Mesendoderm (in vitro differentiated cells): ENCODE measurements at regions not wholly inside any gene's neighbourhood (a gene's known extent, or its start where the extent isn't known, plus 50 kb on each side); places are given as distances from the start of the nearest gene placed in this dataset.

Experiments
- DNase-seq: peaks from one replicate; pipeline ENCODE4 v3.0.0; 2013
- H2AK5ac ChIP-seq: 2 replicates; pipeline ENCODE4 v1.6.1; 2013; ENCODE audit warnings: low read length, inconsistent platforms
- H2BK120ac ChIP-seq: 2 replicates; pipeline ENCODE4 v1.6.1; 2013; ENCODE audit warnings: low read depth, mild to moderate bottlenecking, low read length, moderate library complexity, mixed read lengths
- H2BK15ac ChIP-seq: replicated peaks from 2 replicates; pipeline ENCODE4 v1.6.1; 2013; ENCODE audit warnings: low read depth, mild to moderate bottlenecking, moderate library complexity
- H2BK5ac ChIP-seq: 2 replicates; pipeline ENCODE4 v1.6.1; 2013; ENCODE audit warnings: low read length, inconsistent platforms
- H3K18ac ChIP-seq: 2 replicates; pipeline ENCODE4 v1.6.1; 2013; ENCODE audit warnings: mild to moderate bottlenecking, low read length, mixed read lengths
- H3K23ac ChIP-seq: one replicate; pipeline ENCODE4 v1.6.1; 2013; ENCODE audit warnings: low read length
- H3K27ac ChIP-seq: 2 replicates; pipeline ENCODE4 v1.5.1; 2013; ENCODE audit warnings: low read depth, mild to moderate bottlenecking, inconsistent platforms, low read length, moderate library complexity
- H3K27me3 ChIP-seq: 2 replicates; pipeline ENCODE4 v1.6.1; 2013; ENCODE audit warnings: low read length, control low read depth, mild to moderate bottlenecking, inconsistent platforms; ENCODE audit not compliant: insufficient read depth, poor library complexity
- H3K36me3 ChIP-seq: 2 replicates; pipeline ENCODE4 v1.6.1; 2013; ENCODE audit warnings: low read length, inconsistent platforms; ENCODE audit not compliant: control insufficient read depth, insufficient read depth
- H3K4ac ChIP-seq: one replicate; pipeline ENCODE4 v1.6.1; 2013; ENCODE audit warnings: low read depth, mild to moderate bottlenecking, low read length, moderate library complexity
- H3K4me1 ChIP-seq: 2 replicates; pipeline ENCODE4 v1.6.1; 2013; ENCODE audit warnings: low read depth, low read length, inconsistent platforms; ENCODE audit not compliant: control insufficient read depth
- H3K4me2 ChIP-seq: 2 replicates; pipeline ENCODE4 v1.6.1; 2013; ENCODE audit warnings: low read length
- H3K4me3 ChIP-seq: 2 replicates; pipeline ENCODE4 v1.5.1; 2013; ENCODE audit warnings: mild to moderate bottlenecking, low read length
- H3K56ac ChIP-seq: one replicate; pipeline ENCODE4 v1.6.1; 2013; ENCODE audit warnings: low read length
- H3K79me1 ChIP-seq: 2 replicates; pipeline ENCODE4 v1.6.1; 2013; ENCODE audit warnings: low read length, inconsistent platforms
- H3K79me2 ChIP-seq: 2 replicates; pipeline ENCODE4 v1.6.1; 2013; ENCODE audit warnings: mild to moderate bottlenecking, low read length; ENCODE audit not compliant: control insufficient read depth, insufficient read depth
- H3K9ac ChIP-seq: 2 replicates; pipeline ENCODE4 v1.6.1; 2013; ENCODE audit warnings: low read length, inconsistent platforms
- H4K5ac ChIP-seq: one replicate; pipeline ENCODE4 v1.6.1; 2013; ENCODE audit warnings: low read length
- H4K8ac ChIP-seq: one replicate; pipeline ENCODE4 v1.6.1; 2013; ENCODE audit warnings: low read depth, mild to moderate bottlenecking, control low read depth, low read length, moderate library complexity
- WGBS: extraction: QIAGEN DNeasy Blood & Tissue Kit; methylation state at CpG from one replicate; pipeline ENCODE4 v1.1.7; 2013; ENCODE audit warnings: low lambda C conversion rate, missing lambda C conversion rate; ENCODE audit not compliant: insufficient coverage; ENCODE audit errors: extremely low coverage; 5-methylcytosine and 5-hydroxymethylcytosine counted together

DNA sequence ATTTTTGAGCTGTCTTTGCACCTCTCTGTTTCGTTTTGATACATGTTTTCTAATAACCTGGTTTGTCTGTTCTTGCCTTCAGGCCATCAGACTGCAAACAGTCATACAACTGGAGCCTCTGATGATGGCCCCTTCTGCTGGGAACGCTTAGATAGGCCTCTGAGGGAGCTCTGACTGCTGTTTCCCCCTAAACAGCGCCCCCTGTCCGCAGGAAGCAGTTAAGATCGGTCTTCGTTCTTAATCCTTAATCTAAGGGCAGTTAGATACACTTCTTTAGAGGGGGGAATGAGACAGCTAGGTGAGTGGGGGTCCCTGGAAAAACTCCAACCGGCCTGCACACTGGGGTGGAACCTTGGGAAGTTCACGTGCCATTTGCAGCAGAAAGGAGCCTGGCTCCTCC lies 1338.8 kb upstream of the SEL1L start:
- peak; percentile 68 for DNase-seq
- no peaks in the 10 kb centered on the region for H3K79me1 ChIP-seq

DNA sequence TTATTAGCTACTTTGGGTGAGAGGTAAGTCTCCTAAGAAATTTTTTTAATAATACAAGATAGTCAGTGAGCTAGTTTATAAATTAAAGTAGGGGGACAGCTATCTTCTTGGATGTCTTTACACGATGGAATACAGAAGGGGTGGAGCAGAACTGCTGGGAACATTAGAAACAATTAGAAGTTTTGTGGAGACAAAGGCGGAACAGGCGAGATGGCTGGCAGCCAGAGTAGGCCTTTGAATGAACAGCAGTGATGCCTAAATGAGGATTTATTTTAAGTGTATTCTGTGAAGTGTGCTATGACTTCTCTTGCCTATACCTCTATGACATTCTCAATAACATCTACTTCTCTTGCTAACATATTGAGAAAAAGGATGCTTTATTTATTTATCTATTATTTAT lies 1345.3 kb upstream of the SEL1L start:
- H3K27ac ChIP-seq: no peak overlapping the region
- no peak overlapping the region for H2AK5ac ChIP-seq
- no peak overlapping the region for H3K23ac ChIP-seq
- H4K8ac ChIP-seq: no peak overlapping the region
- H3K36me3 ChIP-seq: no peaks in the 10 kb centered on the region
- H2BK15ac ChIP-seq: no peak overlapping the region
- H4K5ac ChIP-seq: no peak overlapping the region
- DNase-seq: no peak
- H3K79me2 ChIP-seq: no peaks in the 10 kb centered on the region
- H3K4ac ChIP-seq: no peak overlapping the region
- H3K4me2 ChIP-seq: no peak overlapping the region
- H2BK5ac ChIP-seq: no peak overlapping the region
- no peaks in the 10 kb centered on the region for H3K27me3 ChIP-seq
- no peak overlapping the region for H3K18ac ChIP-seq
- no peak overlapping the region for H3K4me3 ChIP-seq
- no peaks in the 10 kb centered on the region for H3K4me1 ChIP-seq
- H3K56ac ChIP-seq: no peak overlapping the region
- no peak overlapping the region for H3K9ac ChIP-seq
- no peak overlapping the region for H2BK120ac ChIP-seq
- WGBS: no CpG with 5 or more reads among the region's 3 CpGs
- H3K79me1 ChIP-seq: no peaks in the 10 kb centered on the region

More for the DNA sequence above, 1338.8 kb upstream of the SEL1L start:
- Histone ChIP-seq H3K4me3 (no peak overlapping the region), H2BK5ac (no peak overlapping the region), H3K18ac (no peak overlapping the region), H3K36me3 (no peaks in the 10 kb centered on the region), H4K8ac (no peak overlapping the region), H2BK15ac (no peak overlapping the region), H4K5ac (no peak overlapping the region), H3K27me3 (no peaks in the 10 kb centered on the region), H3K56ac (no peak overlapping the region), H2AK5ac (no peak overlapping the region), H2BK120ac (no peak overlapping the region), H3K4me2 (no peak overlapping the region), H3K4ac (no peak overlapping the region), H3K27ac (no peak overlapping the region), H3K9ac (no peak overlapping the region), H3K23ac (no peak overlapping the region), H3K79me2 (no peaks in the 10 kb centered on the region), H3K4me1 (no peaks in the 10 kb centered on the region)
- WGBS: no CpG with 5 or more reads among the region's 8 CpGs

DNA sequence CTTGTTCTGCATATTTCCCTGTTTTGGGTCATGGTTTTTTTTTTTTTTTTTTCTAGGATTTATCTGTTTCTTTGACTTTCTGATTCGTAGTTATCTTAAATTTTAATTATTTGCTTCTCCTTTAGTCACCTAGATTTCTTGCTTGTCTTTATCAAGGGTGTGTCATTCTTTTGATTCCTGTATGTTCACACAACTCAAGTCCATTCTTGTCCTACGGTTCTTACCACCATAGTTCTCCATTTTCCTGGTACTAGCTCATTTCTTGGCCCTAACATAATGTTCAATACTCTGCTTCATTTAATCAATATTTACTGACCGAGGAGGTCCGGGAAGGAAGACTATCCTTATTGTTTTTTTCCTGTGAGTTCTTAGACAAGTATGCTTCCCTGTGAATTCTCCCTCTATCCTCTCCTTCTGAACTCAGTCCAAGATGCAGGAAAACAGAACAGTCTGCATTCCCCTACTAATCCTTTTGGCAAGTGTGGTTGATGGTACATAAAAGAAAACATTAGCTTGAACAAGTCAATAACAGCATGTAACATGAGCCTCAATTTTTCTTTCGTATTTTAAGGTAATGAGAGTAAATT lies 1346.4 kb upstream of the SEL1L start:
- no peak overlapping the region for H3K18ac ChIP-seq
- no peaks in the 10 kb centered on the region for H3K79me1 ChIP-seq
- no peak overlapping the region for H4K8ac ChIP-seq
- H3K79me2 ChIP-seq: no peaks in the 10 kb centered on the region
- no peak overlapping the region for H3K4ac ChIP-seq
- H2BK5ac ChIP-seq: no peak overlapping the region
- no peak overlapping the region for H2BK120ac ChIP-seq
- H3K4me1 ChIP-seq: no peaks in the 10 kb centered on the region
- no peak for DNase-seq
- no peak overlapping the region for H3K27ac ChIP-seq
- no peak overlapping the region for H2BK15ac ChIP-seq
- H3K27me3 ChIP-seq: no peaks in the 10 kb centered on the region
- H2AK5ac ChIP-seq: no peak overlapping the region
- no peaks in the 10 kb centered on the region for H3K36me3 ChIP-seq
- no peak overlapping the region for H3K9ac ChIP-seq
- no peak overlapping the region for H4K5ac ChIP-seq
- no peak overlapping the region for H3K4me3 ChIP-seq
- no peak overlapping the region for H3K56ac ChIP-seq
- no peak overlapping the region for H3K4me2 ChIP-seq
- WGBS: no CpG with 5 or more reads among the region's 5 CpGs
- H3K23ac ChIP-seq: no peak overlapping the region

DNA sequence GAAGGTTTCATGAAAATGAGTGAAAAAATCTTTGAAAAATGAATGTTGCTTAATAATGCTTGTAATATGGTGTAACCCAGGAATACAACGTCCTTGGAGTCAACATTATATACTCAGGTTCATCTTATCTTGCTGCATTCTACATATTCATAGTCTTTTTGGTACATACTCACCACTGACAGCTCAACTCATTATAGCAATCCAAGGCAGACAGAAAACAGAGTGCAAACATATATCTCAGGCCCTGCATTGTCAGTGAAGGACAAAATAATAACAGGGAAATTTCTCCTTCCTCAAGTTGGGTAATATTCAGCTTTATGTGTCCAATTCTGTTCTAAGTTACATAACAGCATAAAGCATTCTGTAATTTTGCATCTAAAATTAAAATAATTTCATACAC lies 1353.0 kb upstream of the SEL1L start:
- WGBS: no CpG with 5 or more reads among the region's 1 CpG
- H3K36me3 ChIP-seq: no peaks in the 10 kb centered on the region
- H2BK15ac ChIP-seq: no peak overlapping the region
- no peaks in the 10 kb centered on the region for H3K27me3 ChIP-seq
- no peak for DNase-seq
- no peak overlapping the region for H3K4ac ChIP-seq
- no peak overlapping the region for H4K8ac ChIP-seq
- no peak overlapping the region for H3K4me2 ChIP-seq
- H3K18ac ChIP-seq: no peak overlapping the region
- H3K79me1 ChIP-seq: no peaks in the 10 kb centered on the region
- no peak overlapping the region for H3K27ac ChIP-seq
- H2BK5ac ChIP-seq: no peak overlapping the region
- H3K23ac ChIP-seq: no peak overlapping the region
- no peaks in the 10 kb centered on the region for H3K4me1 ChIP-seq
- no peaks in the 10 kb centered on the region for H3K79me2 ChIP-seq
- no peak overlapping the region for H3K56ac ChIP-seq
- no peak overlapping the region for H3K4me3 ChIP-seq
- H2AK5ac ChIP-seq: no peak overlapping the region
- no peak overlapping the region for H4K5ac ChIP-seq
- no peak overlapping the region for H2BK120ac ChIP-seq
- no peak overlapping the region for H3K9ac ChIP-seq

DNA sequence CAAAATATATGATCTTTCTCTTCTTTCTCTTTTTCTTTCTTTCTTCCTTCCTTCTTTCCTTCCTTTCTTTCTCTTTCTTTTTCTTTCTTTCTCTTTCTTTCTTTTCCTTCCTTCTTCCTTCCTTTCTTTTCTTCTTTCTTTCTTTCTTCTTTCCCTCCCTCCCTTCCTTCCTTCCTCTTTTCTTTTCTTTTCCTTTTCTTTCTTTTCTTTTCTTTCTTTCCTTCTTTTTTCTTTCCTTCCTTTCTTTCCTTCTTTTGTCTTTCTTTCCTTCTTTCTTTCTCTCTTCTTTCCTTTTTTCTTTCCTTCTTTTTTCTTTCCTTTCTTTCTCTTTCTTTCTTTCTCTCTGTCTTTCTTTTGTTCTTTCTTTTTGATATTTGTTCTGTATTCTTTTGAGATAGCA lies 1356.0 kb upstream of the SEL1L start:
- no peaks in the 10 kb centered on the region for H3K79me2 ChIP-seq
- DNase-seq: no peak
- no peak overlapping the region for H3K4me2 ChIP-seq
- H3K18ac ChIP-seq: no peak overlapping the region
- no peak overlapping the region for H2BK15ac ChIP-seq
- no peaks in the 10 kb centered on the region for H3K4me1 ChIP-seq
- H3K4me3 ChIP-seq: no peak overlapping the region
- H3K23ac ChIP-seq: no peak overlapping the region
- no peak overlapping the region for H3K56ac ChIP-seq
- no peak overlapping the region for H2BK120ac ChIP-seq
- no peak overlapping the region for H2AK5ac ChIP-seq
- H3K9ac ChIP-seq: no peak overlapping the region
- H3K4ac ChIP-seq: no peak overlapping the region
- H2BK5ac ChIP-seq: no peak overlapping the region
- no peaks in the 10 kb centered on the region for H3K79me1 ChIP-seq
- no peak overlapping the region for H4K8ac ChIP-seq
- no peak overlapping the region for H4K5ac ChIP-seq
- no peak overlapping the region for H3K27ac ChIP-seq
- H3K36me3 ChIP-seq: no peaks in the 10 kb centered on the region
- no peaks in the 10 kb centered on the region for H3K27me3 ChIP-seq

DNA sequence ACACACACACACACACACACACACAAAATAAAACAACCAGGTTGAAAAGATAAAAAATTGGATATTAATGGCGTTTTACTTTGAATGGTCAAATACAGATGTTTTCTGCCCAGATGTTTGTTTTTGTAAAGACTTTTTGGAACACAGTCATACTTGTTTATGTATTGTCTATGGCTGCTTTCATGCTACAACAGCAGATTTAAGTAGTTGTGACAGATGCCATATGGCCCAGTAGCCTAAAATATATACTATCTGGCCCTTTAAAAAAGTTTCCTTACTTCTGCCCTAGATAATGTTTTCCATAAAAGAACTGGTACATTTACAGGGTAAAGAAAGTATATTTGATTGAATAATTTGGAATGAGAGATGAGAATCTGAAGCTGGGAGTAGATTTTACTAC lies 1362.8 kb upstream of the SEL1L start:
- Histone ChIP-seq H4K8ac (no peak overlapping the region), H3K4ac (no peak overlapping the region), H4K5ac (no peak overlapping the region), H3K79me2 (no peaks in the 10 kb centered on the region), H2AK5ac (no peak overlapping the region), H2BK15ac (no peak overlapping the region), H3K9ac (no peak overlapping the region), H3K23ac (no peak overlapping the region), H3K56ac (no peak overlapping the region), H3K27me3 (no peaks in the 10 kb centered on the region), H3K4me2 (no peak overlapping the region), H3K79me1 (no peaks in the 10 kb centered on the region), H3K18ac (no peak overlapping the region), H2BK5ac (no peak overlapping the region), H3K4me3 (no peak overlapping the region), H3K27ac (no peak overlapping the region), H3K36me3 (no peaks in the 10 kb centered on the region), H3K4me1 (no peaks in the 10 kb centered on the region), H2BK120ac (no peak overlapping the region)
- no CpG with 5 or more reads among the region's 1 CpG for WGBS
- no peak for DNase-seq
